HG03575 (cell line): ENCODE measurements at regions not wholly inside any gene's neighbourhood (a gene's known extent, or its start where the extent isn't known, plus 50 kb on each side); places are given as distances from the start of the nearest gene placed in this dataset.
A peak's percentile ranks its signal among the peaks of the same experiment; 100 is the strongest.

ENCODE experiments used
- ATAC-seq: cut with Tn5 transposase; IDR thresholded peaks from one replicate; pipeline ENCODE4 v1.9.1; 2021; ENCODE audit not compliant: unreplicated experiment, insufficient number of reproducible peaks, low FRiP score; ENCODE audit errors: extremely low read depth

- ATAC-seq: no peak
Measured at GRCh38 chr5:34494111-34494755, 161.9 kb upstream of the RAI14 start.

GRCh38 chr5:34495178-34495577 is 160.9 kb upstream of the RAI14 start:
- ATAC-seq: no peak

GRCh38 chr5:34496260-34496691 is 159.9 kb upstream of the RAI14 start:
- no peak for ATAC-seq

GRCh38 chr5:34496701-34497469 is 159.2 kb upstream of the RAI14 start:
- ATAC-seq: no peak

GRCh38 chr5:34497470-34497808 is 158.7 kb upstream of the RAI14 start:
- no peak for ATAC-seq

GRCh38 chr5:34498572-34498971 is 157.6 kb upstream of the RAI14 start:
- no peak for ATAC-seq

GRCh38 chr5:34499001-34499734 is 157.0 kb upstream of the RAI14 start:
- ATAC-seq: peak; percentile 92

GRCh38 chr5:34500236-34500847 is 155.8 kb upstream of the RAI14 start:
- no peak for ATAC-seq

GRCh38 chr5:34501016-34501415 is 155.1 kb upstream of the RAI14 start:
- ATAC-seq: no peak

GRCh38 chr5:34501840-34502239 is 154.3 kb upstream of the RAI14 start:
- ATAC-seq: no peak

GRCh38 chr5:34502581-34502980 is 153.5 kb upstream of the RAI14 start:
- no peak for ATAC-seq

- no peak for ATAC-seq
Measured at GRCh38 chr5:34503379-34504253, 152.5 kb upstream of the RAI14 start.

GRCh38 chr5:34504967-34505366 is 151.2 kb upstream of the RAI14 start:
- ATAC-seq: no peak

- no peak for ATAC-seq
Measured at GRCh38 chr5:34505731-34506130, 150.4 kb upstream of the RAI14 start.

GRCh38 chr5:34507933-34508332 is 148.2 kb upstream of the RAI14 start:
- ATAC-seq: no peak

GRCh38 chr5:34509392-34509791 is 146.7 kb upstream of the RAI14 start:
- ATAC-seq: no peak

- no peak for ATAC-seq
Measured at GRCh38 chr5:34510002-34510401, 146.1 kb upstream of the RAI14 start.

GRCh38 chr5:34511063-34511462 is 145.1 kb upstream of the RAI14 start:
- no peak for ATAC-seq

GRCh38 chr5:34511481-34511880 is 144.6 kb upstream of the RAI14 start:
- no peak for ATAC-seq
